ENCODE measurements at regions not wholly inside any gene's neighbourhood (a gene's known extent, or its start where the extent isn't known, plus 50 kb on each side); places are given as distances from the start of the nearest gene placed in this dataset.

GRCh38 chr5:120405923-120406322 is 58.2 kb upstream of the PRR16 start:
- no peak for TF ChIP-seq CTCF (IDR thresholded peaks at IDR 0.05; ENCODE audit: low read depth, low read length)
- TF ChIP-seq, protein P1, sequence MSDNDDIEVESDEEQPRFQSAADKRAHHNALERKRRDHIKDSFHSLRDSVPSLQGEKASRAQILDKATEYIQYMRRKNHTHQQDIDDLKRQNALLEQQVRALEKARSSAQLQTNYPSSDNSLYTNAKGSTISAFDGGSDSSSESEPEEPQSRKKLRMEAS (IDR thresholded peaks at IDR 0.05; ENCODE audit: low read depth, low read length): no peak
- TF ChIP-seq POLR2A (IDR thresholded peaks at IDR 0.05; ENCODE audit: extremely low read depth, insufficient read length): no peak
- TF ChIP-seq MYC (IDR thresholded peaks at IDR 0.05; ENCODE audit: low read depth, low read length): no peak

Measured in NB4 (cell line).